CD4-positive, alpha-beta T cell (primary cell): ENCODE measurements at regions not wholly inside any gene's neighbourhood (a gene's known extent, or its start where the extent isn't known, plus 50 kb on each side); places are given as distances from the start of the nearest gene placed in this dataset.

Experiments
- ATAC-seq: fragments of 200-7000 bp; cut with Tn5 transposase; one replicate; pipeline ENCODE4 v1.10.0; 2022; ENCODE audit warnings: mild to moderate bottlenecking; ENCODE audit not compliant: poor library complexity
- CTCF ChIA-PET: fragments of 350-600 bp; sonication (Branson Sonifier 250); formaldehyde crosslinking; loops from one replicate; lab custom pipeline; 2021; ENCODE audit warnings: antibody characterized with exemption, inconsistent platforms; lab: Charles Lee
- POLR2A ChIA-PET: fragments of 350-600 bp; sonication (Branson Sonifier 250); formaldehyde crosslinking; loops from one replicate; lab custom pipeline; 2021; ENCODE audit warnings: antibody characterized with exemption, inconsistent platforms; lab: Charles Lee
- DNase-seq, 14 experiments: peaks; one replicate each; pipeline ENCODE4 v3.0.0-alpha.2; 2013 to 2020; ENCODE audit warnings: mixed read lengths in 2 of 14
- H3K27ac ChIP-seq, 2 donors: one replicate each; pipeline versions ENCODE4 v1.5.1 to v1.7.0; 2013; ENCODE audit warnings: low read length in 2 of 2, low read depth in 1 of 2, mild to moderate bottlenecking in 1 of 2
- H3K27me3 ChIP-seq, 2 experiments: 1 replicate in 1 of 2; 2 replicates in 1 of 2; pipeline versions ENCODE4 v1.6.1 to v1.7.0; 2013; ENCODE audit warnings: low read length in 2 of 2, control low read depth in 1 of 2, mild to moderate bottlenecking in 1 of 2, moderate library complexity in 1 of 2; ENCODE audit not compliant: insufficient read depth in 2 of 2, control insufficient read depth in 1 of 2
- H3K36me3 ChIP-seq: one replicate; pipeline ENCODE4 v1.6.1; 2013; ENCODE audit warnings: low read length, control low read depth; ENCODE audit not compliant: insufficient read depth
- H3K4me1 ChIP-seq: one replicate; pipeline ENCODE4 v1.6.1; 2013; ENCODE audit warnings: low read length, control low read depth; ENCODE audit not compliant: insufficient read depth
- H3K4me3 ChIP-seq: one replicate; pipeline ENCODE4 v1.5.1; 2013; ENCODE audit warnings: mild to moderate bottlenecking, low read length, moderate library complexity
- H3K9me3 ChIP-seq, 2 experiments: 1 replicate in 1 of 2; 2 replicates in 1 of 2; pipeline versions ENCODE4 v1.6.1 to v1.7.0; 2013; ENCODE audit warnings: low read length in 2 of 2, mild to moderate bottlenecking in 2 of 2, control low read depth in 1 of 2, moderate library complexity in 1 of 2; ENCODE audit not compliant: control insufficient read depth in 1 of 2, insufficient read depth in 1 of 2
- H3K27ac Mint-ChIP-seq: one replicate; pipeline ENCODE4 v1.8.0; 2020; ENCODE audit warnings: mixed read lengths
- H3K27me3 Mint-ChIP-seq: one replicate; pipeline ENCODE4 v1.8.0; 2021; ENCODE audit warnings: mixed read lengths
- H3K36me3 Mint-ChIP-seq: one replicate; pipeline ENCODE4 v1.8.0; 2021; ENCODE audit warnings: low read depth, mixed read lengths
- H3K4me1 Mint-ChIP-seq: one replicate; pipeline ENCODE4 v1.8.0; 2021; ENCODE audit warnings: low read depth, mixed read lengths
- H3K4me3 Mint-ChIP-seq: one replicate; pipeline ENCODE4 v1.8.0; 2020; ENCODE audit warnings: mild to moderate bottlenecking, mixed read lengths
- H3K9me3 Mint-ChIP-seq: one replicate; pipeline ENCODE4 v1.8.0; 2020; ENCODE audit warnings: mixed read lengths
- intact Hi-C, 2 experiments: fragments of 100-400 bp; cut with DNase I in 1 of 2; cut with micrococcal nuclease in 1 of 2; formaldehyde crosslinking; loops; one replicate each; pipeline versions ENCODE4 v1.15.1 to v1.9.0; 2023 to 2025; cut with DNase I, micrococcal nuclease
- TF ChIP-seq, protein P1 (sequence below): fragments of 200-600 bp; IDR thresholded peaks from one replicate; pipeline ENCODE4 v1.8.0; 2022; ENCODE audit warnings: antibody characterized with exemption, mild to moderate bottlenecking

DNA sequence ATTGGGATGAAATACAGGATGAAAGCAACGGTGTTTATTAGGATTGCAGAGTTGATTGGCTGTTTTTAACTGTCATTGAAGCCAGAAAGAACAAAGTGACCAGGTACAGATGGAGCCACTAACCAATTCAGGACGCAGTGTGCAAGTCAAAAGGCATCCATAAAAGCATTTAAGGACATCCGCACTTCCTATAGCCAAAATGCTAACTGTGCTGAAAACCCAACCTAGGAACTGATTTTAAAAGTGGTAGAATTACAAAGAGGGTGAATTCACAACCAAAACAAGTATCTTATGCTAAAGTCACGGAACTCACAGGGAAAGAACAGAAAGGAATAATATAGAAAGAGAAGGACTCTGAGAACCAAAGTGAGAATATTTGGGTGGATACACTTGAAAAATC is 63.1 kb upstream of the FOXG1 start:
- Mint-ChIP-seq H3K27me3 (no peaks in the 10 kb centered on the region), H3K9me3 (peaks cover 2% of the 10 kb centered on the region), H3K36me3 (no peaks in the 10 kb centered on the region), H3K4me3 (no peak overlapping the region), H3K4me1 (no peaks in the 10 kb centered on the region), H3K27ac (no peak overlapping the region)
- POLR2A ChIA-PET, result interaction anchor here (0.6 kb wide), 1 partner anchor 1323 kb away, joined by 3 read pairs; no protein-coding TSS in a partner anchor
- TF ChIP-seq, protein P1, sequence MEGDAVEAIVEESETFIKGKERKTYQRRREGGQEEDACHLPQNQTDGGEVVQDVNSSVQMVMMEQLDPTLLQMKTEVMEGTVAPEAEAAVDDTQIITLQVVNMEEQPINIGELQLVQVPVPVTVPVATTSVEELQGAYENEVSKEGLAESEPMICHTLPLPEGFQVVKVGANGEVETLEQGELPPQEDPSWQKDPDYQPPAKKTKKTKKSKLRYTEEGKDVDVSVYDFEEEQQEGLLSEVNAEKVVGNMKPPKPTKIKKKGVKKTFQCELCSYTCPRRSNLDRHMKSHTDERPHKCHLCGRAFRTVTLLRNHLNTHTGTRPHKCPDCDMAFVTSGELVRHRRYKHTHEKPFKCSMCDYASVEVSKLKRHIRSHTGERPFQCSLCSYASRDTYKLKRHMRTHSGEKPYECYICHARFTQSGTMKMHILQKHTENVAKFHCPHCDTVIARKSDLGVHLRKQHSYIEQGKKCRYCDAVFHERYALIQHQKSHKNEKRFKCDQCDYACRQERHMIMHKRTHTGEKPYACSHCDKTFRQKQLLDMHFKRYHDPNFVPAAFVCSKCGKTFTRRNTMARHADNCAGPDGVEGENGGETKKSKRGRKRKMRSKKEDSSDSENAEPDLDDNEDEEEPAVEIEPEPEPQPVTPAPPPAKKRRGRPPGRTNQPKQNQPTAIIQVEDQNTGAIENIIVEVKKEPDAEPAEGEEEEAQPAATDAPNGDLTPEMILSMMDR, result no peak
- Histone ChIP-seq H3K4me3 (no peak overlapping the region), H3K4me1 (no peaks in the 10 kb centered on the region), H3K27ac (no peak overlapping the region), H3K27me3 (no peaks in the 10 kb centered on the region), H3K36me3 (no peaks in the 10 kb centered on the region), H3K9me3 (peaks cover 4 to 6% of the 10 kb centered on the region in 2 experiments)
- intact Hi-C loops, result no loop called here
- CTCF ChIA-PET, result no interaction called here
- ATAC-seq, result no peak
- DNase-seq, result no peak

DNA sequence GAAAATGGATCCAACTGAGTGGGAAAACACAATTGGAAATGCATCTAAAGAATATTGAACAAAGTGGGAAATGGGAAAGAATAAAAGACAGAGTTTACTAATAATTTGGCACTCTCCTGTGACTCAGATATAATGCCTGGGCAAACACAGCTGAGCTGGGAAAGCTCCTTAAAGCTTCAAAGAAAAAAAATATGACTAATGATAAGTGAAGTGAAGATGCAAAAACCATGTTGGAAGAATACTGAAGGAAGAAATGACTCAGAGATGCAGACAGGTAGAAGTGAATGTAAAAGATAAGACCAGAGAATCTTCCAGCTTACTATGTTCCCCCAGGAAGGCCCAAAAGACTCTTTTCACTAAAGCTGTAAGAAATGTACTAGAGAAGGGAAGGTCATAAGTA is 62.4 kb upstream of the FOXG1 start:
- H3K36me3 Mint-ChIP-seq, result no peaks in the 10 kb centered on the region
- Histone ChIP-seq H3K9me3 (peaks cover 4 to 6% of the 10 kb centered on the region in 2 experiments), H3K4me1 (no peaks in the 10 kb centered on the region), H3K27ac (no peak overlapping the region), H3K4me3 (no peak overlapping the region), H3K27me3 (no peaks in the 10 kb centered on the region), H3K36me3 (no peaks in the 10 kb centered on the region)
- ATAC-seq (no peak), DNase-seq (no peak)
- CTCF ChIA-PET, result no interaction called here
- POLR2A ChIA-PET, result interaction anchor here (0.6 kb wide), 1 partner anchor 1322 kb away, joined by 3 read pairs; no protein-coding TSS in a partner anchor
- H3K9me3 Mint-ChIP-seq, result peaks cover 2% of the 10 kb centered on the region
- no peak overlapping the region for H3K4me3 Mint-ChIP-seq
- intact Hi-C loops, result no loop called here
- H3K27ac Mint-ChIP-seq, result no peak overlapping the region
- TF ChIP-seq, protein P1, result no peak
- H3K27me3 Mint-ChIP-seq, result no peaks in the 10 kb centered on the region
- H3K4me1 Mint-ChIP-seq, result no peaks in the 10 kb centered on the region

DNA sequence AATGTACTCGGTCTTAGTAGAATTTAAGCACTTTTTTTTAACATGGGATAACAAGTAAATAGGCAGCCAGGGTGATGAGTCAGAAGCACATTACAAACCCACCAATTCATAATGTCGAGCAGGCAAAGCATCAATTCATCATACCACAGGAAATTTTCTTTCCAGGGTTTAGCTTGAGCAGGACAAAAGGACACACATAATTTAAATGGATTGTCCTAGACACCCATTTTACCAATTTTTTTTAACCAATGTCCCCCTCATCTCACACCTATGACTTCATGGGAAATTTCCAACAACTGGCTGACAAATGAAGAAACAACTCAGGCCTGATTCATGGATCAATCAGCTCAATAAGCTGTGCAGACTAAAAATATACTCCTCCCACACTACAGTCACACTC is 58.8 kb upstream of the FOXG1 start:
- intact Hi-C loops, result no loop called here
- H3K9me3 ChIP-seq, result peaks cover 6 to 11% of the 10 kb centered on the region in 2 experiments
- DNase-seq, result no peak
- ChIA-PET POLR2A (no interaction called here), CTCF (no interaction called here)
- Mint-ChIP-seq H3K27ac (no peak overlapping the region), H3K9me3 (peaks cover 2% of the 10 kb centered on the region), H3K36me3 (no peaks in the 10 kb centered on the region), H3K27me3 (no peaks in the 10 kb centered on the region), H3K4me1 (no peaks in the 10 kb centered on the region), H3K4me3 (no peak overlapping the region)
- no peak overlapping the region for H3K4me3 ChIP-seq
- H3K27me3 ChIP-seq, result no peaks in the 10 kb centered on the region
- no peak overlapping the region for H3K27ac ChIP-seq
- H3K36me3 ChIP-seq, result no peaks in the 10 kb centered on the region
- no peaks in the 10 kb centered on the region for H3K4me1 ChIP-seq
- ATAC-seq, result no peak
- TF ChIP-seq, protein P1, result no peak
